Kidney epithelial cell (primary cell): ENCODE measurements at regions not wholly inside any gene's neighbourhood (a gene's known extent, or its start where the extent isn't known, plus 50 kb on each side); places are given as distances from the start of the nearest gene placed in this dataset.

Source experiments
- DNase-seq: peaks from one replicate; pipeline ENCODE4 v3.0.0-alpha.2; 2010; ENCODE audit warnings: low read depth
- H3K27me3 ChIP-seq: 2 replicates; pipeline ENCODE4 v1.6.0; 2011; ENCODE audit warnings: low read length; ENCODE audit not compliant: control insufficient read depth, insufficient read depth
- H3K36me3 ChIP-seq: 2 replicates; pipeline ENCODE4 v1.5.1; 2011; ENCODE audit warnings: low read length; ENCODE audit not compliant: control insufficient read depth, insufficient read depth
- H3K4me3 ChIP-seq: 2 replicates; pipeline ENCODE4 v1.5.1; 2011; ENCODE audit warnings: low read depth, mild to moderate bottlenecking, control low read depth, low read length
- TF ChIP-seq, protein P1 (sequence below): IDR thresholded peaks from 2 replicates; pipeline ENCODE4 v1.5.1; 2011; ENCODE audit warnings: mild to moderate bottlenecking, moderate library complexity, low read length, control low read depth, inconsistent platforms; ENCODE audit not compliant: insufficient read depth, poor library complexity, severe bottlenecking

DNA sequence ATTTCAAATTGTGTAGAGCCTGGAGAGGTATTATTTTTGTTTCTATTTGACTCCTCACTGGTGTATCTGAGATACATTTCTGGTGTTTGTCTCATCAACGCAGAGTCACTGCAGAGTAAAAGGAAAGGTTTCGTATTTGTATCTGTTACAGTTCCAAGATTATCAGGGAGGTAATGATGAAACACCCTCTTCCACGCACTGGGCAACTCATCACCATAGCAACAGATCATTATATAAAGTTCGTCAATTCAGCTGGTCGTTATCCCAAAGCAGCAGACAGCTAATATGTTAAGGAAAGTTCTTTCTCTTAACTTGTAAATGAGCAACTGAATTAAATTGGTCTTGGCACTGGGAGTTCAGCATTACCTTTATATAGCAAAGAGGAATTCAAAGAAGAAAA, 513.5 kb downstream of the MTRR start:
- no peak for DNase-seq
- Histone ChIP-seq H3K27me3 (no peaks in the 10 kb centered on the region), H3K36me3 (no peaks in the 10 kb centered on the region), H3K4me3 (no peak overlapping the region)
- TF ChIP-seq, protein P1, sequence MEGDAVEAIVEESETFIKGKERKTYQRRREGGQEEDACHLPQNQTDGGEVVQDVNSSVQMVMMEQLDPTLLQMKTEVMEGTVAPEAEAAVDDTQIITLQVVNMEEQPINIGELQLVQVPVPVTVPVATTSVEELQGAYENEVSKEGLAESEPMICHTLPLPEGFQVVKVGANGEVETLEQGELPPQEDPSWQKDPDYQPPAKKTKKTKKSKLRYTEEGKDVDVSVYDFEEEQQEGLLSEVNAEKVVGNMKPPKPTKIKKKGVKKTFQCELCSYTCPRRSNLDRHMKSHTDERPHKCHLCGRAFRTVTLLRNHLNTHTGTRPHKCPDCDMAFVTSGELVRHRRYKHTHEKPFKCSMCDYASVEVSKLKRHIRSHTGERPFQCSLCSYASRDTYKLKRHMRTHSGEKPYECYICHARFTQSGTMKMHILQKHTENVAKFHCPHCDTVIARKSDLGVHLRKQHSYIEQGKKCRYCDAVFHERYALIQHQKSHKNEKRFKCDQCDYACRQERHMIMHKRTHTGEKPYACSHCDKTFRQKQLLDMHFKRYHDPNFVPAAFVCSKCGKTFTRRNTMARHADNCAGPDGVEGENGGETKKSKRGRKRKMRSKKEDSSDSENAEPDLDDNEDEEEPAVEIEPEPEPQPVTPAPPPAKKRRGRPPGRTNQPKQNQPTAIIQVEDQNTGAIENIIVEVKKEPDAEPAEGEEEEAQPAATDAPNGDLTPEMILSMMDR = no peak

DNA sequence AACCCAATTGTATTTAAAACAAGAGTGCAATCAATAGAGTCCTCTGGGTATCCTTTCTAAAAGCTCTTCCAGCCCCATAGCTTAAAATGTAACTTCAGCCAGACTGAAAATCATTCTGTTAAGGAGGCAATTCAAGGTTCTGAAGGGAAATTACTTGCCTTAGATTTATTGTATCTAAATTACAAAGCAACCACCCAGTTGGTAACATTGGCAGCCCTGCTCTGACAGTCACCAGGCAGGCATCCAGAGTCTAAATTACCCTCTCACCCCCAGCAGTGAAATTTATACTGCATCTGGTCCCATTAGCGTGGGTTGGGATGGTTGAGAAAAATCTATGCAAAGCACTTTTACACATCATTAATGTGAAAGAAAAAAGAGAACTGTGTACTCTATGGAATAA, 514.7 kb downstream of the MTRR start:
- Histone ChIP-seq H3K4me3 (no peak overlapping the region), H3K36me3 (no peaks in the 10 kb centered on the region), H3K27me3 (no peaks in the 10 kb centered on the region)
- no peak for DNase-seq
- TF ChIP-seq, protein P1 = no peak

DNA sequence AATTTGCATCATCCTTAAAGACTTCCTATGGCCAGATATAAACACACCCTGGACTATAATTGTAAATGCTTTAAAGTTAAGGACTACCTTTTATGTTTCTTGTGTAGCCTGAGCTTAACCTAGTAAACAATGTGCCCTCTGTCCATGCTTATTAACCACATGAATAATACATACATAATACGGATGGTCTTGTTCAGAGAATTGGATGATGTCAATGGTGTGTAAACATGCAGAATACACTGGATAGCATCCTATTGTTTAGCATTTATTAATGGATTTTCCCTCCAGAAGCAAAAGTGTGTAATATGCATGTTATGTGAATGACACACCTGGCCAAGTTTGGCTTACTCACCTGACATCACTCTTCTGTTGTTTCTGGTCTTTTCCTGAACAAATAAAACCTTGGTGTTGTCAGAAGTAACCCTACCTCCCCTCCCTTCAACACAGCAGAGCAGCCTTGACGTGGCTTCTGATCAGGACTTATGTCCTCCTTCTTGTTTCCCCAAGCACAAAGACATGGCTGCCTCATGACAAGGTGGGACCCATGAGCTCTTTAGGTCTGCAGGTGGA, 517.9 kb downstream of the MTRR start:
- TF ChIP-seq, protein P1 = no peak
- no peak for DNase-seq
- Histone ChIP-seq H3K27me3 (no peaks in the 10 kb centered on the region), H3K4me3 (no peak overlapping the region), H3K36me3 (no peaks in the 10 kb centered on the region)

DNA sequence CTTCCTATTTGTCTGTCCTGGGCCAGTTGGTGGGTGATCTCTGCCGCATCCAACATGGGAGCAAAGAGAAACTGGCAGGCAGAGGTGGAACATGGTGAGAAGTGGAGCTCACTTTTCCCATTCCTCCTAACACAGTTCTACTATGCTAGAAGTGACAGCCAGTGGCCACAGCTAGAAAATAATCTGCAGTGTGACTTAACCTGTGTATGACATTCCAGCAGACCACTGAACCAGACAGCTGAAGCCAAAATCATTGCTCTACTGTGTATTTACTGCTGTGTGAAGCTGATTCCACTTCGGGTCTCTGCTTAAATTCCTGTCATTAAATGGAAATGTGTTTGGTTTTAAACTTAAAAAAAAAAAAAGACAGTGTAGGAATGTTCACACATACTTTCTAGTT, 523.0 kb downstream of the MTRR start:
- peak; percentile 9 for DNase-seq

DNA sequence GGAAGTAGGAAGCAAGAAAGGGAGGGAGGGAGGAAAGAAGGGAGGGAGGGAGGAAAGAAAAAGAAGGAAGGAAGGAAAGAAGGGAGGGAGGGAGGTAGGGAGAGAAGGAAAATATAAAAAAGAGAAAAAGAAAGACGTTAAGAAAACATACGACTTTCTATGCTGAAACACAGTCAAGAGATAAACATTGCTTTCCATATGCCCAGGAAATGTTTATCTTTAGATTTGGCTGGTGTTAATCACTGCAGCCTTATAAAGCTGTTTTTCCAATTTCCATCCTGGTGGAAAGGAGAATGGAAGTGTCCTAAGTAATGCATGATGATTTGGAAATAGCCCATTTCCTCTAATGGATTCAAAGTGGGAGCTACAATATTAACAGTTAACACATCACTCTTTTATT, 524.3 kb downstream of the MTRR start:
- TF ChIP-seq, protein P1 = no peak
- H3K27me3 ChIP-seq = no peaks in the 10 kb centered on the region
- H3K36me3 ChIP-seq = no peaks in the 10 kb centered on the region
- DNase-seq = no peak
- H3K4me3 ChIP-seq = no peak overlapping the region

More for the DNA sequence above, 523.0 kb downstream of the MTRR start:
- no peaks in the 10 kb centered on the region for H3K36me3 ChIP-seq
- no peak overlapping the region for H3K4me3 ChIP-seq
- no peaks in the 10 kb centered on the region for H3K27me3 ChIP-seq
- TF ChIP-seq, protein P1 = no peak

DNA sequence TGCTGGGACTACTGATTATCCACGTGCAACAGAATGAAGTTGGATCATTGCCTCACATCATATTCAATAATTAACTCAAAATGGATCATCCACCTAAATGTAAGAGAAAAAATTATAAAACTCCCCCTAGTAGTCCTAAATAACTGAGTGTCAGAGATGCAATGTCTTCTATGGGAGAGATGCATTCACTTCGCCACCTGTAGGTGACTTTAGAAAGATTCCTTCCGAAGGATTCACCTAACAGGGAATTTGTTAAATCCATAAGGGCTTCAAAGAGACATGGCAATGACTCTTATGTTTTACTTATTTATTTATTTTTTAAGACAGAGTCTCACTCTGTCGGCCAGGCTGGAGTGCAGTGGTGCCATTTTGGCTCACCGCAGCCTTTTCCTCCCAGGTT, 526.0 kb downstream of the MTRR start:
- TF ChIP-seq, protein P1 = no peak
- no peaks in the 10 kb centered on the region for H3K27me3 ChIP-seq
- H3K36me3 ChIP-seq = no peaks in the 10 kb centered on the region
- H3K4me3 ChIP-seq = no peak overlapping the region
- no peak for DNase-seq
